ENCODE measurements at regions not wholly inside any gene's neighbourhood (a gene's known extent, or its start where the extent isn't known, plus 50 kb on each side); places are given as distances from the start of the nearest gene placed in this dataset.

DNA sequence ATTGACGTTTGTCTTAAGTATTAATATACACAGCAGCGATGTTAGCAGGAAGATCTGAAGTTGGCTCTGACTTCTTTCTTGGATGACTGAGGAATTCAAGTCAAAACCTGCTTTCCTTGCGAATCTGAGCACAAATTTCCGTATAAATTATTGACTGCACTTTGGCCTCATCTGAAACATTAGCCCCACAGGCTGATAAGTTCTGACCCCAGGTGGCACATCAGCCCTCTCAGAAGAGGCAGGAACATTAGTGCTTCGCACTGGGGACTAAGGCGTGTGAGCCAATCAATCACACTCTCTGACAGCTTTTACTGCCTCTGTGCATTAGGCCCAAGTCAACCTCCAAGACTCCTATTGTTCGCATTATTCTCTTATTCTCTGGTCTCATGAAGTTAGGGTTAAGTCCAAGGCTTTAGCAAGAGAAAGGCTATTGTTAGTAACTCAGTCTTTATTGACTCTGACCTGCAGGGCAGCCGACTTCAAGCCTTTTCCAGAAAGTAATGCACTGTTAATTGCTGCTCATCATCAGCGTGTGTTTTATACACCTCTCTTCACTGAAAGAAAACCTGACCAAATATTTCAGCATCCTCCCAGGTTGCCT, 84.2 kb downstream of the ZNF608 start:
- intact Hi-C loops (cut with DNase I), result loop anchor here (5.0 kb wide), 1 partner anchor 80 kb away; no protein-coding TSS in a partner anchor
- Histone ChIP-seq H3K4me3 (no peak overlapping the region), H3K27me3 (no peaks in the 10 kb centered on the region), H3K4me1 (peaks cover 31% of the 10 kb centered on the region), H3K27ac (peak overlapping the region; percentile 67), H3K9me3 (no peaks in the 10 kb centered on the region), H3K9ac (ENCODE audit: low read depth in 2 of 2, low read length in 2 of 2) (peak overlapping the region in 1 of 2 donors; percentile 30), H3K36me3 (no peaks in the 10 kb centered on the region)
- TF ChIP-seq, protein P1, sequence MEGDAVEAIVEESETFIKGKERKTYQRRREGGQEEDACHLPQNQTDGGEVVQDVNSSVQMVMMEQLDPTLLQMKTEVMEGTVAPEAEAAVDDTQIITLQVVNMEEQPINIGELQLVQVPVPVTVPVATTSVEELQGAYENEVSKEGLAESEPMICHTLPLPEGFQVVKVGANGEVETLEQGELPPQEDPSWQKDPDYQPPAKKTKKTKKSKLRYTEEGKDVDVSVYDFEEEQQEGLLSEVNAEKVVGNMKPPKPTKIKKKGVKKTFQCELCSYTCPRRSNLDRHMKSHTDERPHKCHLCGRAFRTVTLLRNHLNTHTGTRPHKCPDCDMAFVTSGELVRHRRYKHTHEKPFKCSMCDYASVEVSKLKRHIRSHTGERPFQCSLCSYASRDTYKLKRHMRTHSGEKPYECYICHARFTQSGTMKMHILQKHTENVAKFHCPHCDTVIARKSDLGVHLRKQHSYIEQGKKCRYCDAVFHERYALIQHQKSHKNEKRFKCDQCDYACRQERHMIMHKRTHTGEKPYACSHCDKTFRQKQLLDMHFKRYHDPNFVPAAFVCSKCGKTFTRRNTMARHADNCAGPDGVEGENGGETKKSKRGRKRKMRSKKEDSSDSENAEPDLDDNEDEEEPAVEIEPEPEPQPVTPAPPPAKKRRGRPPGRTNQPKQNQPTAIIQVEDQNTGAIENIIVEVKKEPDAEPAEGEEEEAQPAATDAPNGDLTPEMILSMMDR (IDR thresholded peaks at IDR 0.05), result no peak
- DNase-seq, result peak; percentile 56

DNA sequence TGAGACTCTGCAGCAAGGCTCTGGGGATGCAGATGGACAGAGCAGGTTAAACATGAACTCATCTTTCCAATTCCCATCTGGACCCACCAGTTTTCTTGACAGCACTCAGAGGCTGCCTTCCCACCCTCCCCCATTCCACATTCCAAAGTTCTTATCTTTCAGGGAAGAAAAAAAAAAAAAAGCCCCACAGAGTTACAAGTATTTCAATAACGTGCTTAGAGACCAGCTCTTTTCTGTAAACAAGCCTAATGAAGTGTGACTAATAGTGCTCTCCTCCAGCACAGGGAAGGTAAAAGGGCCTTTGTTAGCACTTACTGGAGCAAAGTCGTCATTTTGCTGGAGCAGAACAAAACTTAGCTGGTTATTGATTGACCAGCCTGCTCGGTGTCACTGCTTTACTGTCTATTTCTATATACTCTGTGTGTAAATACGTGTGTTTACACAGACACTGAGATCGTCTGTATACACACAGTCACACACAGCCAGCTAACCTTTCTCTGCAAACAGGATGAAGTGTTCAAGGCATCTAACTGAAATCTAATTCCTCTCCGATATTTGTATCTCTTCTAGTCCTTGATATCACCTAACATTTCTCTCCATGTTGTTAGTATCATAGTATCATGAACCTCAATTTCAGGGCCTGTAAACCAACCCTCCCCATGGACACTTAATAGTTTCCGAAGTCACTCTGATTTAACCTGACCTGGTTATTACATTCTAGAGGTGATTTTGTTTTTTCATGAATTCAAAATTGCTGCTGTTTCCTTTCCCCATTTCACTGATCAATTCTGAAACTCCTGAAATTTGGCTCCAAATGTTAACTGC, 84.9 kb downstream of the ZNF608 start:
- Histone ChIP-seq H3K9ac (ENCODE audit: low read depth in 2 of 2, low read length in 2 of 2) (peak overlapping the region in 1 of 2 donors; percentile 30), H3K4me3 (no peak overlapping the region), H3K27ac (peak overlapping the region; percentile 67), H3K9me3 (no peaks in the 10 kb centered on the region), H3K27me3 (no peaks in the 10 kb centered on the region), H3K4me1 (peaks cover 34% of the 10 kb centered on the region), H3K36me3 (no peaks in the 10 kb centered on the region)
- intact Hi-C loops (cut with DNase I), result loop anchor here (5.0 kb wide), 1 partner anchor 81 kb away; no protein-coding TSS in a partner anchor
- TF ChIP-seq, protein P1 (IDR thresholded peaks at IDR 0.05), result no peak
- DNase-seq, result peak; percentile 57

DNA sequence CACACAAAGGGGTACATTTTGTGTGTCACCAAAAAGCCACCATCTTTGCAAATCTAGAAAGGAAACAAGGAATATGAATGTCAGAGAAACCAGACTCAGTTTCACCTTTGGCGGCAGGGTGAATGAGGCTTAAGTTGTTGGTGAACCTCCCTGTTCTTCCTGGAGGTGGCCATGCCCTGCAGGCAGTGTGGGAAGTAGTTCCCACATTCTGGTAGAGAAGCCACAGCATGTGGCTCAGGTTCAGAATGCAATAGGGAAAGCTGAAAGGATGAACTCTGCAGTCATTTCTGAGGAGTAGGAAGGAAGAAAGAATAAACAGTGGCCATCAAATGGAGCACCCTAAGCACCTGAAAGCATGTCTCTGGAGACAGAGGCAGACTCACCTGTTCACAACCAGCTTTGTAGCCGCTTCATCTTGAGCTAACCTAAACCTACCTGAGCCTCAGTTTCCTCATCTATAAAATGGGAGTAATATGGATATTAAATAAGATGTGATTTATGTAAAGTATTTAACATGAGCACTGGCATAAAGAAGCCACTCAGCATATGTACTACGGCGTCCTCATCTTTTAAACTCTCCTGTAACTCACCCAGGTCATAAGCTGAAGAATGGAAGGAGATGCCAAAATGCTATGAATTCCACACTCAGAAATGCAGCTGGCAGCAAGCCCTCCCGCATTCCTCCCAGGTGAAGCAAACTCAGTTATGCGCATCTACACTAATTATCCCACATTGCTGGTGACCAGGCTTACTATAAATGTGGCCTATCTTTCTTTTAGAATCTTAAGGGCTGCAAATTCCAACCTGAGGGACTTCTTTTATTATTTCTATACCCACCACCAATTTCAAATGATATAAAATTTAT, 86.0 kb downstream of the ZNF608 start:
- TF ChIP-seq, protein P1 (IDR thresholded peaks at IDR 0.05), result no peak
- H3K9ac ChIP-seq (ENCODE audit: low read depth in 2 of 2, low read length in 2 of 2), result no peak overlapping the region
- no peaks in the 10 kb centered on the region for H3K9me3 ChIP-seq
- H3K27me3 ChIP-seq, result no peaks in the 10 kb centered on the region
- no peaks in the 10 kb centered on the region for H3K36me3 ChIP-seq
- peak overlapping the region; percentile 67 for H3K27ac ChIP-seq
- intact Hi-C loops (cut with DNase I), result loop anchor here (5.0 kb wide), 1 partner anchor 82 kb away; no protein-coding TSS in a partner anchor
- H3K4me3 ChIP-seq, result no peak overlapping the region
- DNase-seq, result no peak
- H3K4me1 ChIP-seq, result peaks cover 34% of the 10 kb centered on the region

DNA sequence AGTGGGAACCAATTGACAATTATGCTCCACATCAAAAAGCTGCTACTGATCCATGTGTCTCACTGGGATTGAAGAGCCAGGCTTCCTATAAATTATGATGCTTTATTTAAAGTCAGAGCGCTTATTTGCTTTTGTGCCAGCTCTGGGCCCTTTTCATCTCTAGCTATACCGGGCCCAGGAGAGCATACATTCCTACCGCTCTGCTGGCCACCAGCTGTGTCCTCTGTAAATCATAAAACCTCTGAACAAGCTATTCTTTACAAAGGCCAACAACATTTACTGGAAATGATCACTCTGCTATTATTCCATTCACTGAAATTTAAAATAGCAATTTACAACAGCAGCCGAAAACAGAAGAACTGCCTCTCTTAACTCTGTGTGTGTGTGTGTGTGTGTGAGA, 86.6 kb downstream of the ZNF608 start:
- intact Hi-C loops (cut with DNase I), result loop anchor here (5.0 kb wide), 1 partner anchor 83 kb away; no protein-coding TSS in a partner anchor
- TF ChIP-seq, protein P1 (IDR thresholded peaks at IDR 0.05), result no peak

More for the DNA sequence above, 86.6 kb downstream of the ZNF608 start:
- H3K27me3 ChIP-seq, result no peaks in the 10 kb centered on the region
- no peaks in the 10 kb centered on the region for H3K36me3 ChIP-seq
- H3K27ac ChIP-seq, result peak overlapping the region; percentile 36
- H3K9me3 ChIP-seq, result no peaks in the 10 kb centered on the region
- H3K4me1 ChIP-seq, result peaks cover 34% of the 10 kb centered on the region
- no peak for DNase-seq
- peak overlapping the region in 1 of 2 donors; percentile 22 for H3K9ac ChIP-seq (ENCODE audit: low read depth in 2 of 2, low read length in 2 of 2)
- no peak overlapping the region for H3K4me3 ChIP-seq

Data from colonic mucosa (tissue), 4 donors.